ENCODE measurements at regions not wholly inside any gene's neighbourhood (a gene's known extent, or its start where the extent isn't known, plus 50 kb on each side); places are given as distances from the start of the nearest gene placed in this dataset.

DNA sequence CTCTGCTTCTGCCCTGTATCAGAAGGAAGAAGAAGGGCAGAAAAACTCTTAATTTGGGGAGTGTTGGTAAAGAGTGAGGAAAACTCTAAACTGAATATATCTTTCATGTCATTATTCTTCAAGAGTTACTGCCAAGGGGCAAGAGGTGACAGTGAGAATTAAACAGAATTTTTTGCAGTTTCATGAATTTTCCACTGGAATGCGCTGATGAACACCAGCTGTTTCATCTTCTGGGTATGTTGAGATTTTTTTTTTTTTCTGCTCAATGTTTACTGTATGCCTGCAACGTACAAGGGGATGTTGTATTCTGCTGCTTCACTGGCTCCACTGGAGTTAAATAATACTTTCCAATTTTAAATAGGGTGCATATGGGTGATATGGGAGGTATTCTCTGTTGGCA, 117.8 kb downstream of the FAM76B start:
- intact Hi-C loops (cut with micrococcal nuclease): no loop called here
- POLR2A ChIA-PET: no interaction called here
- H3K4me1 ChIP-seq (ENCODE audit: control insufficient read depth in 1 of 2, insufficient read depth in 2 of 2, low read length in 2 of 2): no peaks in the 10 kb centered on the region
- H3K9ac ChIP-seq (ENCODE audit: low read length): no peak overlapping the region
- H3K27me3 ChIP-seq (ENCODE audit: insufficient read depth, low read length): peaks cover 15% of the 10 kb centered on the region; the same call in 1 of the 2 replicates
- H3K36me3 ChIP-seq (ENCODE audit: control insufficient read depth in 1 of 2, insufficient read depth in 2 of 2, low read length in 2 of 2): no peaks in the 10 kb centered on the region
- no peaks in the 10 kb centered on the region for H3K9me2 ChIP-seq (ENCODE audit: insufficient read depth)
- RAD21 ChIA-PET (ENCODE audit: low non-redundant PET in 1 of 2, low total read pairs in 2 of 2, uncharacterized antibody in 2 of 2, unreplicated experiment in 2 of 2): interaction anchor here in 1 of 2 experiments (0.6 kb wide), 1 partner anchor 118 kb away, joined by 4 read pairs; the partner anchor contains the start of gene FAM76B
- H3K79me2 ChIP-seq (ENCODE audit: insufficient read depth, low read length): no peaks in the 10 kb centered on the region
- no peak overlapping the region for H3K4me2 ChIP-seq (ENCODE audit: low read length)
- no peak overlapping the region for H3K4me3 ChIP-seq (replicated peaks in 1 of 2; ENCODE audit: low read depth in 1 of 2, low read length in 2 of 2)
- no peaks in the 10 kb centered on the region for H4K20me1 ChIP-seq (ENCODE audit: insufficient read depth)
- no peak overlapping the region for H3K27ac ChIP-seq (ENCODE audit: low read depth, low read length)
- ATAC-seq: no peak
- H3K9me3 ChIP-seq (ENCODE audit: control insufficient read depth in 1 of 2, insufficient read depth in 1 of 2, low read depth in 1 of 2, low read length in 2 of 2): no peaks in the 10 kb centered on the region
- no peak overlapping the region for H2AFZ ChIP-seq (ENCODE audit: low read depth, low read length, poor library complexity, severe bottlenecking)
- CTCF ChIA-PET: no interaction called here
- DNase-seq (ENCODE audit: low read depth, low spot score): no peak
- TF ChIP-seq, protein P1, sequence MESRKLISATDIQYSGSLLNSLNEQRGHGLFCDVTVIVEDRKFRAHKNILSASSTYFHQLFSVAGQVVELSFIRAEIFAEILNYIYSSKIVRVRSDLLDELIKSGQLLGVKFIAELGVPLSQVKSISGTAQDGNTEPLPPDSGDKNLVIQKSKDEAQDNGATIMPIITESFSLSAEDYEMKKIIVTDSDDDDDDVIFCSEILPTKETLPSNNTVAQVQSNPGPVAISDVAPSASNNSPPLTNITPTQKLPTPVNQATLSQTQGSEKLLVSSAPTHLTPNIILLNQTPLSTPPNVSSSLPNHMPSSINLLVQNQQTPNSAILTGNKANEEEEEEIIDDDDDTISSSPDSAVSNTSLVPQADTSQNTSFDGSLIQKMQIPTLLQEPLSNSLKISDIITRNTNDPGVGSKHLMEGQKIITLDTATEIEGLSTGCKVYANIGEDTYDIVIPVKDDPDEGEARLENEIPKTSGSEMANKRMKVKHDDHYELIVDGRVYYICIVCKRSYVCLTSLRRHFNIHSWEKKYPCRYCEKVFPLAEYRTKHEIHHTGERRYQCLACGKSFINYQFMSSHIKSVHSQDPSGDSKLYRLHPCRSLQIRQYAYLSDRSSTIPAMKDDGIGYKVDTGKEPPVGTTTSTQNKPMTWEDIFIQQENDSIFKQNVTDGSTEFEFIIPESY (IDR thresholded peaks at IDR 0.05; ENCODE audit: extremely low read depth, insufficient replicate concordance, low read length): no peak
- TF ChIP-seq POLR2AphosphoS5 (IDR thresholded peaks at IDR 0.05; ENCODE audit: low read depth, low read length) (no peak), SRF (IDR thresholded peaks at IDR 0.05; ENCODE audit: low read depth) (no peak), CBX3 (IDR thresholded peaks at IDR 0.05; ENCODE audit: low read depth) (no peak), RAD21 (IDR thresholded peaks at IDR 0.05; ENCODE audit: low read depth) (no peak), YY1 (IDR thresholded peaks at IDR 0.05; ENCODE audit: extremely low read depth, insufficient replicate concordance, low read depth, low read length) (no peak), JUND (IDR thresholded peaks at IDR 0.05) (no peak)
- BruUV-seq (replicated peaks): no TSS peak

DNA sequence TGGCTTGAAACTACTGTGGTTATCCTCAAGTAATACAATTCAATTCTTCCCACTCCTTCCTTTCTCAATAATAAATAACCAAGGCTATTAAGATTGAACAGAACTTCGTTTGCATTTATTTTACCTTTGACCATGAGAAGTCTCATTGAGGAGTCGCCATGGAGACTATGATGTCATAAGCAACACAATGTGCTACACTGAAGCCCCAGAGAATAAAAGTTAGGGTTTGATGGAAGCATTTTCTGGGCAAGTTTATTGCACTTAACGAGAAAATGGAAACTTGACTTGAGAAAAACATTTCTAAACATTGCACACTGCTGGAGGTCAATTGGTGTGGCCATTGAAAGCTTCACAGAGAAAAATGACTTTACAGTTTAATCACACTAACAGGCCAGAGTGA, 121.5 kb downstream of the FAM76B start:
- H3K9me3 ChIP-seq (ENCODE audit: control insufficient read depth in 1 of 2, insufficient read depth in 1 of 2, low read depth in 1 of 2, low read length in 2 of 2): no peaks in the 10 kb centered on the region
- H3K4me2 ChIP-seq (ENCODE audit: low read length): no peak overlapping the region
- no peaks in the 10 kb centered on the region for H3K79me2 ChIP-seq (ENCODE audit: insufficient read depth, low read length)
- H3K4me3 ChIP-seq (replicated peaks in 1 of 2; ENCODE audit: low read depth in 1 of 2, low read length in 2 of 2): no peak overlapping the region
- H3K9ac ChIP-seq (ENCODE audit: low read length): no peak overlapping the region
- POLR2A ChIA-PET: no interaction called here
- intact Hi-C loops (cut with micrococcal nuclease): no loop called here
- H2AFZ ChIP-seq (ENCODE audit: low read depth, low read length, poor library complexity, severe bottlenecking): no peak overlapping the region
- DNase-seq (ENCODE audit: low read depth, low spot score) (no peak), ATAC-seq (no peak)
- H3K27ac ChIP-seq (ENCODE audit: low read depth, low read length): no peak overlapping the region
- CTCF ChIA-PET: no interaction called here
- H3K27me3 ChIP-seq (ENCODE audit: insufficient read depth, low read length): 0 out of 2 replicates have a peak, but pooled peaks cover 8% of the 10 kb centered on the region
- H3K4me1 ChIP-seq (ENCODE audit: control insufficient read depth in 1 of 2, insufficient read depth in 2 of 2, low read length in 2 of 2): no peaks in the 10 kb centered on the region
- RAD21 ChIA-PET (ENCODE audit: low non-redundant PET in 1 of 2, low total read pairs in 2 of 2, uncharacterized antibody in 2 of 2, unreplicated experiment in 2 of 2): no interaction called here
- TF ChIP-seq JUND (IDR thresholded peaks at IDR 0.05) (no peak), SIN3A (IDR thresholded peaks at IDR 0.05; ENCODE audit: low read depth) (no peak), YY1 (IDR thresholded peaks at IDR 0.05; ENCODE audit: extremely low read depth, insufficient replicate concordance, low read depth, low read length) (no peak), SRF (IDR thresholded peaks at IDR 0.05; ENCODE audit: low read depth) (no peak)
- TF ChIP-seq, protein P1 (IDR thresholded peaks at IDR 0.05; ENCODE audit: extremely low read depth, insufficient replicate concordance, low read length): no peak
- H3K9me2 ChIP-seq (ENCODE audit: insufficient read depth): no peaks in the 10 kb centered on the region
- H3K36me3 ChIP-seq (ENCODE audit: control insufficient read depth in 1 of 2, insufficient read depth in 2 of 2, low read length in 2 of 2): no peaks in the 10 kb centered on the region
- no peaks in the 10 kb centered on the region for H4K20me1 ChIP-seq (ENCODE audit: insufficient read depth)
- no TSS peak for BruUV-seq (replicated peaks)

Measured in HCT116 (cell line).